HepG2 (cell line): ENCODE measurements at regions not wholly inside any gene's neighbourhood (a gene's known extent, or its start where the extent isn't known, plus 50 kb on each side); places are given as distances from the start of the nearest gene placed in this dataset.

ENCODE experiments used
- ATAC-seq: fragments of 200-7000 bp; cut with Tn5 transposase; 3 replicates; pipeline ENCODE4 v1.9.1; 2020; ENCODE audit warnings: mild to moderate bottlenecking, moderate library complexity
- BruUV-seq: library from RNA; stranded (reverse); fragments of 400-500 nt; replicated peaks from 2 replicates; lab custom pipeline; 2021; lab: Mats Ljungman, UMichigan
- CTCF ChIA-PET: fragments of 300-600 bp; formaldehyde crosslinking; extraction: SDS; loops from one replicate; lab custom pipeline; 2021; ENCODE audit warnings: low total read pairs, inconsistent platforms, low intra/inter-chr PET ratio; lab: Yijun Ruan, JAX
- POLR2A ChIA-PET: fragments of 350-600 bp; sonication (Branson Sonifier 250); formaldehyde crosslinking; loops from one replicate; lab custom pipeline; 2020; ENCODE audit warnings: antibody characterized with exemption, inconsistent platforms; lab: Yijun Ruan, JAX
- DNase-seq: peaks from one replicate; pipeline ENCODE4 v3.0.0-alpha.2; 2015; ENCODE audit warnings: low spot score
- FAIRE-seq: peaks from 3 replicates; lab custom pipeline; 2011; peaks lifted over from hg19 to GRCh38; lab: Jason Lieb, UNC
- H2AFZ ChIP-seq: one replicate; pipeline ENCODE4 v1.6.1; 2011; ENCODE audit warnings: low read length, inconsistent platforms
- H3K27ac ChIP-seq: fragments of 300-600 bp; 3 replicates; pipeline ENCODE4 v1.8.0; 2011; ENCODE audit warnings: mixed run types, mild to moderate bottlenecking, mixed read lengths, low read length, inconsistent platforms; ENCODE audit not compliant: insufficient read depth; ENCODE audit errors: extremely low read length
- H3K27me3 ChIP-seq, 2 experiments: fragments of 200-600 bp in 1 of 2; 2 replicates in 1 of 2; 3 replicates in 1 of 2; pipeline versions ENCODE4 v1.6.0 to v1.8.0; 2011; ENCODE audit warnings: low read length in 2 of 2, mild to moderate bottlenecking in 2 of 2, moderate library complexity in 2 of 2, inconsistent platforms in 1 of 2; ENCODE audit not compliant: insufficient read depth in 2 of 2, control insufficient read depth in 1 of 2
- H3K36me3 ChIP-seq, 2 experiments: fragments of 200-600 bp in 1 of 2; replicated peaks in 1 of 2; 2 replicates in 1 of 2; 3 replicates in 1 of 2; pipeline versions ENCODE4 v1.5.1 to v1.8.0; 2011; ENCODE audit warnings: low read length in 2 of 2, inconsistent platforms in 1 of 2; ENCODE audit not compliant: insufficient read depth in 2 of 2, control insufficient read depth in 1 of 2
- H3K4me1 ChIP-seq: 2 replicates; pipeline ENCODE4 v1.5.1; 2012; ENCODE audit warnings: low read length, inconsistent platforms; ENCODE audit not compliant: insufficient read depth
- H3K4me2 ChIP-seq: 2 replicates; pipeline ENCODE4 v1.6.0; 2011; ENCODE audit warnings: low read depth, low read length, inconsistent platforms
- H3K4me3 ChIP-seq, 3 experiments: fragments of 200-600 bp in 1 of 3; sonication (generic), shearing (Covaris generic) in 1 of 3; replicated peaks in 1 of 3; 2 replicates each; pipeline ENCODE4 v1.5.1; 2011 to 2016; ENCODE audit warnings: low read length in 3 of 3, inconsistent platforms in 2 of 3, low read depth in 2 of 3, mild to moderate bottlenecking in 2 of 3, control low read depth in 1 of 3, mixed read lengths in 1 of 3; ENCODE audit not compliant: insufficient read depth in 1 of 3
- H3K79me2 ChIP-seq: one replicate; pipeline ENCODE4 v1.6.1; 2011; ENCODE audit warnings: low read length, inconsistent platforms; ENCODE audit not compliant: insufficient read depth
- H3K9ac ChIP-seq: 2 replicates; pipeline ENCODE4 v1.6.0; 2011; ENCODE audit warnings: mild to moderate bottlenecking, low read depth, low read length, inconsistent platforms; ENCODE audit not compliant: insufficient read depth
- H3K9me3 ChIP-seq: 2 replicates; pipeline ENCODE4 v1.5.1; 2012; ENCODE audit warnings: mild to moderate bottlenecking, low read length
- H4K20me1 ChIP-seq: 2 replicates; pipeline ENCODE4 v1.6.0; 2011; ENCODE audit warnings: inconsistent platforms, mild to moderate bottlenecking, low read length, moderate library complexity; ENCODE audit not compliant: insufficient read depth
- CREB3 ChIP-seq: sonication (generic); formaldehyde crosslinking; IDR thresholded peaks from 2 replicates; pipeline ENCODE4 v1.5.0; 2020; ENCODE audit warnings: missing genetic modification reagents
- HMGA1 ChIP-seq: sonication (generic); formaldehyde crosslinking; conservative IDR thresholded peaks from 2 replicates; pipeline ENCODE4 v1.4.0; 2020; ENCODE audit warnings: missing genetic modification reagents
- PBX3 ChIP-seq: sonication (generic); formaldehyde crosslinking; IDR thresholded peaks from 2 replicates; pipeline ENCODE4 v1.8.1; 2023; ENCODE audit warnings: missing genetic modification reagents, inconsistent platforms, borderline replicate concordance
- SP1 ChIP-seq, 2 experiments: fragments of 450-650 bp in 1 of 2; sonication (generic) in 1 of 2; formaldehyde crosslinking in 1 of 2; IDR thresholded peaks; 2 replicates each; pipeline versions ENCODE4 v1.4.0 to v1.6.1; 2016 to 2020; ENCODE audit warnings: missing genetic modification reagents in 1 of 2
- TEF ChIP-seq: sonication (generic); formaldehyde crosslinking; IDR thresholded peaks from 2 replicates; pipeline ENCODE4 v1.5.0; 2020; ENCODE audit warnings: missing genetic modification reagents
- TFDP2 ChIP-seq: sonication (generic); formaldehyde crosslinking; IDR thresholded peaks from 2 replicates; pipeline ENCODE4 v1.4.0; 2020; ENCODE audit warnings: missing genetic modification reagents
- ZBTB21 ChIP-seq: sonication (generic); formaldehyde crosslinking; IDR thresholded peaks from 2 replicates; pipeline ENCODE4 v1.4.0; 2020; ENCODE audit warnings: missing genetic modification reagents
- ZGPAT ChIP-seq: IDR thresholded peaks from 2 replicates; pipeline ENCODE4 v1.6.1; 2016; ENCODE audit warnings: mild to moderate bottlenecking
- ZNF672 ChIP-seq: sonication (generic); formaldehyde crosslinking; IDR thresholded peaks from 2 replicates; pipeline ENCODE4 v1.8.1; 2022; ENCODE audit warnings: missing genetic modification reagents
- ZNF891 ChIP-seq: sonication (generic); formaldehyde crosslinking; IDR thresholded peaks from 2 replicates; pipeline ENCODE4 v1.5.0; 2020; ENCODE audit warnings: mild to moderate bottlenecking, missing genetic modification reagents
- WGBS: methylation state at CpG from one replicate; pipeline ENCODE4 v1.1.6; 2017; ENCODE audit warnings: low lambda C conversion rate; 5-methylcytosine and 5-hydroxymethylcytosine counted together
- in situ Hi-C: cut with HindIII; loops from 2 replicates; pipeline ENCODE4 v1.10.0; 2017; ENCODE audit warnings: low pct_unique_long_range_greater_than_20kb; ENCODE audit not compliant: extremely low pct_ligation_motif_present
- intact Hi-C: fragments of 100-400 bp; cut with micrococcal nuclease; formaldehyde crosslinking; loops from one replicate; pipeline ENCODE4 v1.10.0; 2022; ENCODE audit not compliant: unreplicated experiment

- no peaks in the 10 kb centered on the region for H3K9me3 ChIP-seq
- CTCF ChIA-PET, result no interaction called here
Measured at GRCh38 chr1:111565079-111565478, 54.5 kb upstream of the RAP1A start.

GRCh38 chr1:111565968-111566367 lies 53.6 kb upstream of the RAP1A start:
- intact Hi-C loops (no loop called here), in situ Hi-C loops (no loop called here)
- peak overlapping the region in 1 of 3 experiments; percentile 20; a peak in 1 of 6 replicates for H3K4me3 ChIP-seq
- H3K4me2 ChIP-seq, result peak overlapping the region; percentile 66
- DNase-seq (peak; percentile 54), FAIRE-seq (peak; percentile 85), ATAC-seq (peak; percentile 78)
- H3K27ac ChIP-seq, result no peak overlapping the region
- H3K27me3 ChIP-seq, result no peaks in the 10 kb centered on the region
- H3K36me3 ChIP-seq, result no peaks in the 10 kb centered on the region
- POLR2A ChIA-PET, result interaction anchor here (1.3 to 1.6 kb wide), 2 partner anchors 30 to 57 kb away, joined by 4 to 7 read pairs; no protein-coding TSS in a partner anchor
- H3K4me1 ChIP-seq, result peaks cover 56% of the 10 kb centered on the region
- no peaks in the 10 kb centered on the region for H3K79me2 ChIP-seq
- H2AFZ ChIP-seq, result no peak overlapping the region
- H3K9ac ChIP-seq, result no peak overlapping the region
- 0% methylated on average over 5 of the region's 5 CpGs for WGBS
- CTCF ChIA-PET, result no interaction called here
- no TSS peak for BruUV-seq
- no peaks in the 10 kb centered on the region for H3K9me3 ChIP-seq
- H4K20me1 ChIP-seq, result no peaks in the 10 kb centered on the region
- TF ChIP-seq ZGPAT (CRISPR knock-in tag) (no peak), SP1 (IDR thresholded peaks at IDR 0.05) (no peak), SP1 (CRISPR knock-in tag; IDR thresholded peaks at IDR 0.05) (no peak), HMGA1 (CRISPR knock-in tag) (no peak), TEF (CRISPR knock-in tag) (no peak), PBX3 (no peak), ZNF672 (CRISPR knock-in tag) (no peak), TFDP2 (CRISPR knock-in tag) (no peak), ZNF891 (CRISPR knock-in tag) (no peak)

More at GRCh38 chr1:111565079-111565478, 54.5 kb upstream of the RAP1A start:
- no peaks in the 10 kb centered on the region for H3K27me3 ChIP-seq
- H3K27ac ChIP-seq, result no peak overlapping the region
- WGBS, result 38% methylated on average over 2 of the region's 2 CpGs
- in situ Hi-C loops (no loop called here), intact Hi-C loops (no loop called here)
- no TSS peak for BruUV-seq
- H2AFZ ChIP-seq, result no peak overlapping the region
- DNase-seq, result no peak
- 0 out of 2 replicates have a peak, but pooled peaks have one; percentile 41 for TF ChIP-seq ZBTB21 (CRISPR knock-in tag)
- no peak for TF ChIP-seq CREB3
- POLR2A ChIA-PET, result no interaction called here
- no peaks in the 10 kb centered on the region for H3K36me3 ChIP-seq
- no peak for ATAC-seq
- H3K79me2 ChIP-seq, result no peaks in the 10 kb centered on the region
- no peaks in the 10 kb centered on the region for H4K20me1 ChIP-seq
- peak; percentile 28 for FAIRE-seq
- H3K4me2 ChIP-seq, result no peak overlapping the region
- H3K4me3 ChIP-seq, result no peak overlapping the region
- H3K4me1 ChIP-seq, result peaks cover 56% of the 10 kb centered on the region
- H3K9ac ChIP-seq, result no peak overlapping the region
